Mesodermal cell (in vitro differentiated cells): ENCODE measurements at regions not wholly inside any gene's neighbourhood (a gene's known extent, or its start where the extent isn't known, plus 50 kb on each side); places are given as distances from the start of the nearest gene placed in this dataset.

Source experiments
- H3K27ac ChIP-seq: 2 replicates; pipeline ENCODE4 v1.7.0; 2013; ENCODE audit warnings: mild to moderate bottlenecking, low read depth, low read length, moderate library complexity; ENCODE audit not compliant: severe bottlenecking
- H3K36me3 ChIP-seq: 2 replicates; pipeline ENCODE4 v1.7.1; 2013; ENCODE audit warnings: mild to moderate bottlenecking, low read length, moderate library complexity; ENCODE audit not compliant: control insufficient read depth, insufficient read depth
- H3K4me1 ChIP-seq: one replicate; pipeline ENCODE4 v1.7.1; 2013; ENCODE audit warnings: mild to moderate bottlenecking, low read length; ENCODE audit not compliant: insufficient read depth, control insufficient read depth, poor library complexity, severe bottlenecking
- H3K4me3 ChIP-seq: 2 replicates; pipeline ENCODE4 v1.7.0; 2013; ENCODE audit warnings: low read length, control low read depth, mild to moderate bottlenecking; ENCODE audit not compliant: insufficient read depth, poor library complexity, severe bottlenecking; ENCODE audit errors: extremely low read depth
- H3K9me3 ChIP-seq: 2 replicates; pipeline ENCODE4 v1.7.1; 2013; ENCODE audit warnings: mild to moderate bottlenecking, low read length, moderate library complexity; ENCODE audit not compliant: control insufficient read depth
- WGBS, 2 experiments: methylation state at CpG; one replicate each; pipeline ENCODE4 v1.1.5; 2013; ENCODE audit warnings: missing lambda C conversion rate in 2 of 2; ENCODE audit not compliant: insufficient coverage in 2 of 2; 5-methylcytosine and 5-hydroxymethylcytosine counted together

DNA sequence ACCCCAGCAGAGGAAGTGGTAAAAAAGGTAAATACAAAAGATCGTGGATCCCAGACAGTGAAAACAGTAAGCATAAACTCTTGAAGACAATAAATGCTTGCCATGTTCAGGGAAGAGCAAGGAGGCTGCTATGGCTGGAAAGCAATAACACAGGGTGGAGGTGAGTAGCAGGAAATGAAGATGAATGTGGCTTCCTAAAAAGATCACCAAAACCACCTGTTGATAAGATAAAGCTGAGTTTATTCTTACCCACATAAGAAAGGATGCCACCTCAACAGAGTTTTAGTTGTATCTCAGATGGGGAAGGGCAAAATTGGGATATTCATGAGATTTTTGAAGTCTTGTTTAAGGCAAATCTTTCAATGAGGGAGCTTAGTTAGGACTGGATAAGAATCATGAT lies 273.3 kb downstream of the MSX2 start:
- Histone ChIP-seq H3K9me3 (peaks cover 7% of the 10 kb centered on the region), H3K4me1 (no peaks in the 10 kb centered on the region), H3K27ac (no peak overlapping the region), H3K36me3 (no peaks in the 10 kb centered on the region), H3K4me3 (no peak overlapping the region)
- WGBS, 2 experiments, result 77% methylated on average over 1 of the region's 1 CpG; no CpG with 5 or more reads in 1 of the 2 experiments

DNA sequence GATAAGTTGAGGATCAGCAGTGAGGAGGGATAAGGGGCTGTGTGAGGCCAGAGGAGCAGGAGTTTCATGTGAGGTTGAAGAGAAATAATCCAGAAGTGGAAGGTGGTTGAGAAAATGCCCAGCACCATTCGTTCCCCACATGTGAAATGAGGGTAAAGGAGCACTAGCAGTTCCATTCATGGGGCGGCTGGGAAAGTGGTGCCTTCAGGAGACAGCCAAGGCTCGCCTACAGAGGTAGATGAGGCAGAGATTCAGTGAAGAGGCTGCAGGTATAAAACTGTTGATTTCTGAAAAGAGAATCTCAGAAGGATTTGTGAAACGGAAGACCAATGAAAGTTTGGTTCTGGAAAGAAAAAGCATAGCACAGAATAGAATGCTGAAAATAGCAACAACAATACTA lies 272.6 kb downstream of the MSX2 start:
- 89 to 96% methylated on average over 3 of the region's 4 CpGs for WGBS, 2 experiments
- no peak overlapping the region for H3K4me3 ChIP-seq
- no peak overlapping the region for H3K27ac ChIP-seq

GRCh38 chr5:174995827-174996226 lies 271.4 kb downstream of the MSX2 start:
- H3K9me3 ChIP-seq, result peaks cover 7% of the 10 kb centered on the region
- H3K27ac ChIP-seq, result no peak overlapping the region
- H3K4me3 ChIP-seq, result no peak overlapping the region
- no peaks in the 10 kb centered on the region for H3K4me1 ChIP-seq
- 70 to 80% methylated on average over 2 to 3 of the region's 3 CpGs for WGBS, 2 experiments
- no peaks in the 10 kb centered on the region for H3K36me3 ChIP-seq

More for the DNA sequence above, 272.6 kb downstream of the MSX2 start:
- H3K36me3 ChIP-seq, result no peaks in the 10 kb centered on the region
- H3K4me1 ChIP-seq, result no peaks in the 10 kb centered on the region
- H3K9me3 ChIP-seq, result peaks cover 7% of the 10 kb centered on the region

DNA sequence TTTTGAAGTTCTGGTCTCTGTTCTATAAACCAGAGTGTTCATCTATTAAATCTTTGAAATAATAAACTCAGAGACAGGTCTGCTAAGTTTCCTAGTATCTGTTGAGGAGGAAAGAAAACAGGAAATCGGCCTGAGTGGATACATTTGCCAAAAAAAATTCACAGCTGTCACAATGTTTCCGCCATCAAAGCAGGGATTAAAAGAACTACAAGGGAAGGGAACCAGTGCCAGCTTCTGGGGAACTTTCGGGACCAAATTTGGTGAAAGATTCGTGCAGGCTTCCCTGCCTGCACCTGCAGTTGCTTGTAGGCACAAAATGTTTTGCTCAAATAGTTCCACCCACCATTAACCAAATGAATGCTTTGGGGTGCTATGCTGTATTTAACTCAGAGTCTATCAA lies 267.5 kb downstream of the MSX2 start:
- no peak overlapping the region for H3K4me3 ChIP-seq
- no peak overlapping the region for H3K27ac ChIP-seq
- 93 to 97% methylated on average over 3 of the region's 4 CpGs for WGBS, 2 experiments
- H3K36me3 ChIP-seq, result no peaks in the 10 kb centered on the region
- no peaks in the 10 kb centered on the region for H3K4me1 ChIP-seq
- H3K9me3 ChIP-seq, result no peaks in the 10 kb centered on the region

- Histone ChIP-seq H3K27ac (no peak overlapping the region), H3K4me3 (no peak overlapping the region), H3K9me3 (no peaks in the 10 kb centered on the region), H3K4me1 (no peaks in the 10 kb centered on the region), H3K36me3 (no peaks in the 10 kb centered on the region)
- 88 to 100% methylated on average over 1 of the region's 1 CpG for WGBS, 2 experiments
Observed at GRCh38 chr5:174990909-174991308, 266.5 kb downstream of the MSX2 start.

DNA sequence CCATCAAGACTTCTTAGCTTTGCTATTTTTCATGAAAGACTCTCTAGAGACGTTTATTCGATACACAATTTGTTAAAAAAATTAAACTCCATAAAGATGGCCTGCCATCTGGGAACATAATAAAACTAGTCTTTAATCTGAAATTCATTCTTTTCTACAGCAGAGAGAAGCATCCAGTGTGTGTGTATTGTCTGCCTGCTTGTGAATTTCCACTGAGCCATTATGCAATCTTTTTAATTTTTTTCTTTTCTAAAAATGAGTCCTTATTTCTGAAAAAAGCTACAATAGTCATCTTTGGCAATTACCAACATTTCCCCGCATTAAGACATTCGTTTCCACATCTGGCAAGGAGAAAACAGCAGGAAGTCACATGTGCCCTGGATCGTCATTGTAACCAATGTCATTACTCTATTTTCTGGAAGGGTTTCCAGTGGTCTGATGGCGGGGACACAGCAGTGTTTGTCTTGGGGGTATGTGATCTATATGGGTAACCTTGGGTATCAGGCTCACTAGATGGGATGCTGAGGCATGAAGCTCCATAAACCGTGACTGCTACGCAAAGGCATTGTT lies 263.1 kb downstream of the MSX2 start:
- 89 to 100% methylated on average over 1 to 4 of the region's 8 CpGs for WGBS, 2 experiments
- Histone ChIP-seq H3K27ac (no peak overlapping the region), H3K4me3 (no peak overlapping the region), H3K36me3 (no peaks in the 10 kb centered on the region), H3K9me3 (no peaks in the 10 kb centered on the region), H3K4me1 (no peaks in the 10 kb centered on the region)

GRCh38 chr5:174984863-174985262 lies 260.5 kb downstream of the MSX2 start:
- Histone ChIP-seq H3K4me3 (no peak overlapping the region), H3K36me3 (no peaks in the 10 kb centered on the region), H3K4me1 (no peaks in the 10 kb centered on the region), H3K9me3 (no peaks in the 10 kb centered on the region), H3K27ac (no peak overlapping the region)
- 100% methylated on average over 1 to 4 of the region's 5 CpGs for WGBS, 2 experiments

DNA sequence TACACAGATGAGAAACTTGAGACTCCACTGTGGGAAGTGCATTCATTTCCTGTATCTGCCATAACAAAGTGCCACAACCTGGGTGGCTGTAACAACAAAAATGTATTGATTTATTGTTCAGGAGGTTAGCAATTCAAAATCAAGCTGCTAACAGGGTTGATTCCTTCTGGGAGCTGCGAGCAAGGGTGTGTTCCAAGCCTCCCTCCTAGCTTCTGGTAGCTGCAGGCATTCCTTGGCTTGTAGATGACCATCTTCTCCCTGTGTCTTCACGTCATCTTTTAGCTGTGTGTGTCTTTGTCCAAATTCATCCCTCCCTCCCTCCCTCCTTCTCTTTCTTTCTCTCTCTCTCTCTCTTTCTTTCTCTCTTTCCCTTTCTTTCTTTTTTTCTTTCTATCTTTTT lies 258.1 kb downstream of the MSX2 start:
- no peaks in the 10 kb centered on the region for H3K9me3 ChIP-seq
- H3K4me3 ChIP-seq, result no peak overlapping the region
- H3K36me3 ChIP-seq, result no peaks in the 10 kb centered on the region
- 81 to 84% methylated on average over 2 of the region's 2 CpGs for WGBS, 2 experiments
- H3K4me1 ChIP-seq, result no peaks in the 10 kb centered on the region
- H3K27ac ChIP-seq, result no peak overlapping the region

GRCh38 chr5:174981416-174981815 lies 257.0 kb downstream of the MSX2 start:
- Histone ChIP-seq H3K9me3 (no peaks in the 10 kb centered on the region), H3K36me3 (no peaks in the 10 kb centered on the region), H3K4me3 (no peak overlapping the region), H3K4me1 (no peaks in the 10 kb centered on the region), H3K27ac (no peak overlapping the region)
- WGBS, 2 experiments, result 80 to 91% methylated on average over 6 of the region's 6 CpGs

- WGBS, 2 experiments, result no CpG with 5 or more reads among the region's 2 CpGs
- H3K27ac ChIP-seq, result no peak overlapping the region
Observed at GRCh38 chr5:174980952-174981351, 256.6 kb downstream of the MSX2 start.

DNA sequence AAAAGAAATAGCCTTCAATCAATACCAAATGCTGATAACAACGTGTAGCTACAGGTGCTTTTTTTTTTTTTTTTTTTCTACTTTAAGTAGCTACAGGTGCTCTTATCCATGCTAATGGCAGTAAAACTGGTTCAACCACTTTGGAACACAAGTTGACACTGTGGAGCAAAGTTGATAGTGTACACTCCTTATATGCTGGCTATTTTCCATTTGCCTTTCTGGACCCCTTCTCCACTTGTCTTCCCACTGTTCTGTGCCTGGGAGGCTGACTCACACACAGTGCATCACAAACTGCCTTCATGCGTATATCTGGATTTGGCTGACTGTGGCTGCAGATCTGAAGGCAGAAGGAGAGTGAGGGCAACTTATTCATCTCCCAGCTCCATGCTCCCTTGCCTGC lies 247.9 kb downstream of the MSX2 start:
- Histone ChIP-seq H3K9me3 (no peaks in the 10 kb centered on the region), H3K4me3 (no peak overlapping the region), H3K36me3 (no peaks in the 10 kb centered on the region), H3K4me1 (no peaks in the 10 kb centered on the region), H3K27ac (no peak overlapping the region)
- 100% methylated on average over 1 of the region's 2 CpGs; no CpG with 5 or more reads in 1 of the 2 experiments for WGBS, 2 experiments

More at GRCh38 chr5:174980952-174981351, 256.6 kb downstream of the MSX2 start:
- Histone ChIP-seq H3K9me3 (no peaks in the 10 kb centered on the region), H3K36me3 (no peaks in the 10 kb centered on the region), H3K4me3 (no peak overlapping the region), H3K4me1 (no peaks in the 10 kb centered on the region)
